ENCODE measurements at regions not wholly inside any gene's neighbourhood (a gene's known extent, or its start where the extent isn't known, plus 50 kb on each side); places are given as distances from the start of the nearest gene placed in this dataset.

DNA sequence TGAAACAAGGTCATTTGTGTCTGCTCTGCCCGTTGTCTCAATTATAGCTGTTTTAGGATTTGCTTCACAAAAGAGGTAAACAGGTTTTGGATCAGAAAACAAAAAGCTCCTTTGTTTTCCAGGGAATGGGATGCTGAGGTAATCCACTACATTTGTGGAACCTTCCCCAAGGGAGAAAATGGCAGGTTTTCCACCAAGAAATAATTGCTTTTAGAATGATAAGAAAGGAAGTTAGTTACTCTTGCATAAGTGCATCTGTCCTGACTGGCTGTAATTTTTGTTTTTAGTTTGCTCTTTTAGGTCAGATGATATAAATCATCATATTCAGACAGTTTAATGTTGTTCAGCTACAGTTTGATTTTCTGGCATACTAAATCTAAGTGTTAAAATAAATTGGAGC is 198.5 kb upstream of the COL8A1 start:
- DNase-seq (ENCODE audit: low read depth): peak; percentile 82

DNA sequence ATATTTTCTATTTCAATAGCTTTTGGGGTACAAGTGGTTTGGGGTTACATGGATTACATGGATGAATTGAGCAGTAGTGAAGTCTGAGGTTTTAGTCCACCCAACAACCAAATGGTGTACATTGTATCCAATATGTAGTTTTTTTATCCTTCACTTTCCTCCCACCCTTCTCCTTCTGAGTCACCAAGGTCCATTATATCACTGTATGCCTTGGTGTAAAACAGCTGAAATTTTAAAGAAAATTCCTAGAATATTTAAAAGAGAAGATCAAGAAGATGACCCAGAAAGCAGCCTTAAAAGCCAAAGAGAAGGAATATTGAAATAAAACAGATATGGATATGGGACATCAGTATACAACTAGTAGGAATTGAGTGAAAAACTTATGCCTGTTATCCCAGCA is 204.2 kb upstream of the COL8A1 start:
- no peak for DNase-seq (ENCODE audit: low read depth)

DNA sequence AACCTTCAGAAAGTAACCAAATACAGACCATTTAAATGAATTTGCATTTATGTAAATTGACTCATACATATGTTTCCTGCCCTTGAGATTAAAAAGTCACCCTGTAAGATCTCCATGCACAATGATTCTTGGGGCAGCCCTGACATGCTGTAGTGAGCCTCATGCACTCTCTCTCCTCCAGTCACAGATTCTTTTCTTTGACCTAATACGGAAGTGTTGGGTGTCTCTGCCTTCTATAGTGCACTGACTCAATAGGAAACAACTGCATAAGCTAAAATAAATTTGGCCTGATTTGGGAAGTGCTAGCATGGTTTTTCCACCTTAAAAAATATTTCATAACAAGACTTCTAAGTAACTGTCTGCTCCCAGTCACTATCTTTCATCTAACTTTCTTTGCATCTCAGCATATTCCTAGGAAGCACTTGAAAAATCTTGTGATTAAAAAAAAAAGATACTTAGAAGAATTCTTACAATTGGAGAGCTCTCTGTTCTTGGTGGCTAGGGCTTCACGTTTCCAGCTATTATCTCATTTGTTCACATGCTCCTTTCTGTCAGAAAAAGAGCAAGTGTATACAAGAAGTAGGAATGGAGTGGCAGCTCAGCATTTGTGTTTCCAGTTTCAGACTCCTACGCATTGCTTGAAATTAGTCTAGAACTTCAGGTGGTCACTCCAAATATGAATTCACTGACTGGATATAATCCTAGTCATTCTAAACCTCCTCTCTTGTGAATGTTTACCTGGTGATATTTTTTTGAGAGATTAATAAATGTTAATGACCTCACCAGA is 207.9 kb upstream of the COL8A1 start:
- DNase-seq (ENCODE audit: low read depth): no peak

GRCh38 chr3:99429502-99429901 is 208.9 kb upstream of the COL8A1 start:
- DNase-seq (ENCODE audit: low read depth): no peak

GRCh38 chr3:99425930-99426329 is 212.5 kb upstream of the COL8A1 start:
- DNase-seq (ENCODE audit: low read depth): no peak

GRCh38 chr3:99419116-99419515 is 219.3 kb upstream of the COL8A1 start:
- DNase-seq (ENCODE audit: low read depth): no peak

- DNase-seq (ENCODE audit: low read depth): no peak
Observed at GRCh38 chr3:99418709-99419108, 219.7 kb upstream of the COL8A1 start.

DNA sequence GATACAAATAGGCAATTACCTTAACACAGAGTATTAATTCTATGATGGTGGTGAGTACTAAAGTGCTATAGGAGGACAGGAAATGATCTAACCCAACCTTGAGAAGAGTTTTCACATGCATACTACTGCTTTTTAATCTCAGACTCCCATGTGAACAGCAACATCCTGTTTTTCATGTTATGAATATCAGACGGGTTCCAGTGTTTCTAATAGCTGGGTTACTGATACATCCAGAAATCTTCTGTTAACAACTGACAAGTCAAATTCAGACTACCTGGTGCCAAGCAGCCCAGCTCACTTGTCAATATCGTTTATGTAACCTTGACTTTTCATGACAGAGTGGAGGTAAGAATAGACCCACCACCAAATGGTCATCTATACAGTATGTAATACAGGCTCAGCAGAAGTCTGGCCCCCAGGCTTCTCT is 220.2 kb upstream of the COL8A1 start:
- DNase-seq (ENCODE audit: low read depth): no peak

GRCh38 chr3:99413504-99413903 is 224.9 kb upstream of the COL8A1 start:
- DNase-seq (ENCODE audit: low read depth): peak; percentile 53

DNA sequence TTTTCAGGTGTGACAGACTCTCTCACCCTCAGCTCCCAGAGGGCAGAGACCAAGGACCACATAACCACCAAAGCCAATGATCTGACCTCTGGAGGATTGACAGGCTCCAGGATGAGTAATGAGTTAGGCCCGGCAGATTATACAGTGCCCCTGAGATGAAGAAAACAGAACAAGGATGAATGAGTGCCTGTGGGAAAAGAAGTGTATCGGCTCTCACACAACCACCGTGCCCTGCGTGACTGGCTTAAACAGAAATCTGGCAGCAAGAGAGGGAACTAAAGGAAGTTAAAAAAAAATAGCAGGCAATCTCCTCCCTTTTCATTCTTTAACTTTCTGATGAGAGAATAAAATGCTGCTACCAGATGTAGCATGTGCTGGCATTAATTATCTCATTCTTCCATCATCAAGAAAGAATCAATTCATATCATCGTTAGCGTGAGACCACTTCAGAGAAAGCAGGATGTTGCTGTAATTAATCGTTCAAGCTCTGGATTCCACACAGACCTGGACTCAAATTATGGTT is 227.5 kb upstream of the COL8A1 start:
- DNase-seq (ENCODE audit: low read depth): peak; percentile 31

DNA sequence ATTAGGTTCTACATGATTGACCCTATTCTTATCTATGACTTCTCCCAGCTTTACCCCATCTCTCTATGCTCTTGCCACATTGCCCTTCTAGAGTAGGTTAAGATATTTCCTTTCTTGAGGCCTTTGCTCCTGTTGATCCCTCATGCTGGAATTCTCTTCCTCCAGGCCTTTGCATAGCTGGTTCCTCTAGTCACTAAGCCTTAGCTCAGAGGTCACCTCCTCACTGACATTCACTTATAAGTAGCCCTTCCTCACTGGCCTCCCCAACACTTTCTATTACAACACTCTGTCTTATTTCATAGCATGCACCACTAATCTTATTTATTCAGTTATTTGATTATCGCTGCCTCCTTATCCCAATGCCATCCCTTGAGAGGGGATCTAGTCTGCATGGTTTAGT is 228.4 kb upstream of the COL8A1 start:
- no peak for DNase-seq (ENCODE audit: low read depth)

GRCh38 chr3:99407257-99407656 is 231.1 kb upstream of the COL8A1 start:
- no peak for DNase-seq (ENCODE audit: low read depth)

GRCh38 chr3:99402755-99403154 is 235.6 kb upstream of the COL8A1 start:
- DNase-seq (ENCODE audit: low read depth): no peak

GRCh38 chr3:99400352-99400751 is 238.0 kb upstream of the COL8A1 start:
- no peak for DNase-seq (ENCODE audit: low read depth)

GRCh38 chr3:99396651-99397275 is 241.6 kb upstream of the COL8A1 start:
- DNase-seq (ENCODE audit: low read depth): peak; percentile 28

- DNase-seq (ENCODE audit: low read depth): peak; percentile 93
Observed at GRCh38 chr3:99394831-99395778, 243.3 kb upstream of the COL8A1 start.

DNA sequence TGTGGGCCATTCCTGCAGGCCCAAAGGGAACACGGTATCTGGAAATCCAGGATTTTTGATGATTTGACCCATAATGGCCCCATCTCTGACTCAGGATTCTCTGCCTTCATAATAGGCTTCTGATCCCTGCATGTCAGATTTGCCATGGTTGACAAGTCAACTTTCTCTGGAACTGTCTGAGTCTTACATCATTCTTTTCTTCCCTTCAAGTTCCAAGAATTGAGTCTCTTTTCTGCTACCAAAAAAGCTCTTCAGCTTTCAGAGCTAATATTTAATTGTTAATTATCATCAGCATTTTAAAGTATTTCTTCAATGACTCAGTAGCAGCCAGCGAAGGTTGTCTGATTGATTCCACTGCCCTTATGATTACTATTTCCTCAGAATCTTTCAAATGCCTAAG is 244.4 kb upstream of the COL8A1 start:
- DNase-seq (ENCODE audit: low read depth): no peak

GRCh38 chr3:99388780-99389179 is 249.6 kb upstream of the COL8A1 start:
- no peak for DNase-seq (ENCODE audit: low read depth)

GRCh38 chr3:99384596-99384995 is 253.8 kb upstream of the COL8A1 start:
- peak; percentile 21 for DNase-seq (ENCODE audit: low read depth)

DNA sequence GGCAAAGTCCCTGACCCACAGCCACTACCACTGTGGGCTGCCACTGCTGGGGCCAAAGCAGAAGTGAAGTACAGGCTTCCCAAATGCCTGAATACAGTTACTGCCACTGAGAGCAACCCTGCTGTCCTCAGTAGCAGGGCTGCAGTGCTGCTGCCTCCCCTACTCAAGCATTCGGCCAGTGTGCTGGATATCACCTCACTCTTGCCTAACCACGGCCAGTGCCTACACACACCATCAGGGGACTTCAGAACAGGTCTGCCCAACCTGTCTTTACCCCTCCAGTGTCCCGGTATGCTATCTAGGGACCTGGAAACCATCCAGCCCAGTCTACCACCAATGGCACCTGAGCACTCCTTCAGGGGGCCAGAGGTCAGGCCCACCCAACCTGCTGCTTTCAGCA is 261.5 kb upstream of the COL8A1 start:
- DNase-seq (ENCODE audit: low read depth): no peak

GRCh38 chr3:99373846-99374210 is 264.6 kb upstream of the COL8A1 start:
- DNase-seq (ENCODE audit: low read depth): no peak

GRCh38 chr3:99373088-99373845 is 265.1 kb upstream of the COL8A1 start:
- peak; percentile 80 for DNase-seq (ENCODE audit: low read depth)

Measured in amniotic epithelial cell (primary cell).